Suprapubic skin (tissue), 4 donors: ENCODE measurements at regions not wholly inside any gene's neighbourhood (a gene's known extent, or its start where the extent isn't known, plus 50 kb on each side); places are given as distances from the start of the nearest gene placed in this dataset.
"Not testable (repeated sequence)": the region's sequence is repeated elsewhere in the genome, so short reads cannot be mapped to it uniquely, and the experiment has no call there.

ENCODE experiments used
- DNase-seq, 2 donors: peaks; one replicate each; pipeline ENCODE4 v3.0.0-alpha.2; 2019; ENCODE audit warnings: low spot score in 2 of 2
- H3K27ac ChIP-seq: fragments of 200-600 bp; sonication (generic); one replicate; pipeline ENCODE4 v1.5.1; 2019
- H3K27me3 ChIP-seq: fragments of 200-600 bp; sonication (generic); one replicate; pipeline ENCODE4 v1.5.1; 2019
- H3K36me3 ChIP-seq: fragments of 200-600 bp; sonication (generic); one replicate; pipeline ENCODE4 v1.5.1; 2019
- H3K4me1 ChIP-seq: fragments of 200-600 bp; sonication (generic); one replicate; pipeline ENCODE4 v1.5.1; 2019
- H3K4me3 ChIP-seq: fragments of 200-600 bp; sonication (generic); one replicate; pipeline ENCODE4 v1.5.1; 2019; ENCODE audit warnings: mild to moderate bottlenecking
- H3K9me3 ChIP-seq: fragments of 200-600 bp; sonication (generic); one replicate; pipeline ENCODE4 v1.5.1; 2019
- CTCF ChIP-seq, 2 donors: fragments of 200-600 bp in 1 of 2; fragments of 450-650 bp in 1 of 2; sonication (generic) in 1 of 2; IDR thresholded peaks; one replicate each; pipeline ENCODE4 v1.5.1; 2016 to 2019; ENCODE audit warnings: antibody characterized with exemption in 2 of 2, mild to moderate bottlenecking in 1 of 2, moderate library complexity in 1 of 2
- EP300 ChIP-seq: sonication (generic); formaldehyde crosslinking; IDR thresholded peaks from one replicate; pipeline ENCODE4 v1.6.1; 2017; ENCODE audit warnings: antibody characterized with exemption
- POLR2A ChIP-seq, 2 donors: fragments of 450-650 bp; IDR thresholded peaks; one replicate each; pipeline ENCODE4 v1.6.1; 2017; ENCODE audit warnings: antibody characterized with exemption in 2 of 2, mild to moderate bottlenecking in 2 of 2, moderate library complexity in 2 of 2
- POLR2AphosphoS5 ChIP-seq, 3 donors: sonication (generic); formaldehyde crosslinking; IDR thresholded peaks; one replicate each; pipeline ENCODE4 v1.6.1; 2017; ENCODE audit warnings: antibody characterized with exemption in 3 of 3
- WGBS: methylation state at CpG from one replicate; pipeline ENCODE4 v1.1.5; 2018; 5-methylcytosine and 5-hydroxymethylcytosine counted together

- DNase-seq: no peak
- no peaks in the 10 kb centered on the region for H3K27me3 ChIP-seq
- H3K9me3 ChIP-seq: no peaks in the 10 kb centered on the region
- H3K4me3 ChIP-seq: no peak overlapping the region
- WGBS: 77% methylated on average over 3 of the region's 3 CpGs
- TF ChIP-seq CTCF (IDR thresholded peaks at IDR 0.05): no peak
- TF ChIP-seq POLR2AphosphoS5 (IDR thresholded peaks at IDR 0.05): no peak
- no peak for TF ChIP-seq EP300
- no peak for TF ChIP-seq POLR2A (IDR thresholded peaks at IDR 0.05)
- H3K4me1 ChIP-seq: no peaks in the 10 kb centered on the region
- H3K36me3 ChIP-seq: no peaks in the 10 kb centered on the region
- H3K27ac ChIP-seq: no peak overlapping the region
These were observed 55.7 kb upstream of the BMP5 start for GRCh38 chr6:55931101-55931500.

GRCh38 chr6:55927713-55928112, 52.3 kb upstream of the BMP5 start:
- not testable (repeated sequence) for H3K27me3 ChIP-seq, H3K9me3 ChIP-seq, H3K4me3 ChIP-seq, H3K27ac ChIP-seq, H3K4me1 ChIP-seq, DNase-seq, H3K36me3 ChIP-seq
- 75% methylated on average over 2 of the region's 2 CpGs for WGBS

GRCh38 chr6:55925292-55925691, 49.9 kb upstream of the BMP5 start:
- H3K4me1 ChIP-seq: no peaks in the 10 kb centered on the region
- DNase-seq: no peak
- H3K36me3 ChIP-seq: no peaks in the 10 kb centered on the region
- TF ChIP-seq POLR2AphosphoS5 (IDR thresholded peaks at IDR 0.05): no peak
- no peak for TF ChIP-seq POLR2A (IDR thresholded peaks at IDR 0.05)
- no peak for TF ChIP-seq EP300
- no peak for TF ChIP-seq CTCF (IDR thresholded peaks at IDR 0.05)
- no peaks in the 10 kb centered on the region for H3K27me3 ChIP-seq
- no peak overlapping the region for H3K4me3 ChIP-seq
- H3K27ac ChIP-seq: no peak overlapping the region
- H3K9me3 ChIP-seq: no peaks in the 10 kb centered on the region
- WGBS: 79% methylated on average over 1 of the region's 1 CpG
